HG03196 (cell line): ENCODE measurements at regions not wholly inside any gene's neighbourhood (a gene's known extent, or its start where the extent isn't known, plus 50 kb on each side); places are given as distances from the start of the nearest gene placed in this dataset.

Experiments
- ATAC-seq: cut with Tn5 transposase; IDR thresholded peaks from one replicate; pipeline ENCODE4 v1.9.1; 2021; ENCODE audit not compliant: unreplicated experiment

DNA sequence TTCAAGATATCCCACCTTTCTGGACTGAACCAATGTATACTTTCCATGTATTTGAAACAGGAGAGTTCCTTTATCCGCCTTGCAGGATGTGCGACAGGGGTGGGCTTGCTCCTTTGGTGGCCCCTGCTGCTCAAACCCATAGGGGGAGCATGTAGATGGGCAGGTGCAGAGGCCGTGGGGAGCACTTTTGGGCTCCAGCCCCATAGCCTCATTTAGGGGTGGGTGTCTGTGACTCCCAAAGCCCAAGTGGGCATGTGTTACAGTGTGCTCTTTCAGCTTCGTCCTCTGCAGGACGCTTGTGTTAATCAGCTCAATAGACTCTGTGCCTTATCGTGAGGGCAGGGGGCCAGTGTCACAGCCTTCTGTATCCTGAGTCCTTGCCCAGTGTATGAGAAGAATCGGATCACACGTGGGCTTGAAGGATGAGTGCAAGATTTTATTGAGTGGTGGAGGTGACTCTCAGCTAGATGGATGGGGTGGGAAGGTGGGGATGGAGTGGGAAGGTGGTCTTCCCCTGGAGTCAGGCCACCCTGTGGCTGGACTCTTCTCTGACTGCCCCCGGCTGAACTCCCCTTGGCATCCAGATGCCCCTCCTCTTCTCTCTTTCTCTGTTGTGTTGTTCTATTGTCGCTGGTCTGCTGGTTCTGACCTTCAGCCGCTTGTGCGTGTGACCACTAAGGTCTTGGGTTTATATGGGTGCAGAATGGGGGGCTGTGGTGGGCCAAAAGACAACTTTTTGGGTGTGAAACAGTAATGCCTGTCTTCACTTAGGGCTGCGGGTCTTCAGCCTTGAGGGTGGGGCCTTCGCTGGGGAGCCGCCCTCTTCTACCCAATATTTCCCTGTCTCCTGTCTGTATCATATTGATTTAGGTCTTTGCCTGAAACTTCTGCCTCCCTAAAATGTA is 262.2 kb downstream of the GLRX3 start:
- no peak for ATAC-seq

DNA sequence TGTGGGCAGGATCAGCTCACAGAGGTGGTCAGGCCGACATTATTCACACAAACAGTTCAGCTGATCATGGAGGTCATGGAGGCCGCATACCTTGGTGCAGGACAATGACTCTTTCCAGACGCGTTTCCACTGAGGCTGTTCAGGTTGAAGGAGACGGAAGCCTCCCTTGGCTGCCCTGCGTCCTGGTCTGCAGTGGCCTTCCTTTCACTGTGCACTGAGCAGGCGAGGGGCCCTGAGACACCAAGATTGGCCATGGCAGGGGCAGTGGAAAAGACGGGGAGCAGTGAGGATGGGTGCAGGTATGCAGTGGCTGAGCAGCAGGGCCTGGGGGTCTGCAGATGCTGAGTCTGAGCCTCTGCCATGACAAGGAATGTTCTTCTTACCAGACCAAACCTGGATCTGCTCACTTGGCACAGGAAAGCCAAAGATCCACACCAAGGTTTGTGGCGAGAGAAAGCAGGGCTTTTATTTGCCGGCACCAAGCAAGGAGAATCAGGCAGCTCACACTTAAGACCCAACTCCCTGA is 263.3 kb downstream of the GLRX3 start:
- ATAC-seq = no peak

DNA sequence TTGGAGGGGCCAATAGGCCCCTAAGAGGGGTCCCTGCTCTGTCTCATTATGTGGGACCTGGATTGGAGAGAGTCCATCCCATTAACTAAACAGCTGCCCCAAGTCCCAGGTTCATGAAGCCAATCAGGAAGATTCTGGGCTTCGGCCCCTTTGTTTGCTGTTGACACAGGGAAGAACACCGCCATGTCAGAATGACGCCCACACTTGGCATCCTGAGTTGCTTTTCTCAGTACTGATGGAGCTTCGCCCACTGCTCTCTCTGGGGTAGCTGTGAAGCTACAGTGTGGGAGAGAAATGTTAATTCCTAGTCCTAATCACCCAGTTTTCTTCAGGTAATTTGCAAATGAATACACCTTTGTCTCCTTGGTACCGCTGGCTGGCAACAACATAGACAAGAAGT is 264.7 kb downstream of the GLRX3 start:
- no peak for ATAC-seq

DNA sequence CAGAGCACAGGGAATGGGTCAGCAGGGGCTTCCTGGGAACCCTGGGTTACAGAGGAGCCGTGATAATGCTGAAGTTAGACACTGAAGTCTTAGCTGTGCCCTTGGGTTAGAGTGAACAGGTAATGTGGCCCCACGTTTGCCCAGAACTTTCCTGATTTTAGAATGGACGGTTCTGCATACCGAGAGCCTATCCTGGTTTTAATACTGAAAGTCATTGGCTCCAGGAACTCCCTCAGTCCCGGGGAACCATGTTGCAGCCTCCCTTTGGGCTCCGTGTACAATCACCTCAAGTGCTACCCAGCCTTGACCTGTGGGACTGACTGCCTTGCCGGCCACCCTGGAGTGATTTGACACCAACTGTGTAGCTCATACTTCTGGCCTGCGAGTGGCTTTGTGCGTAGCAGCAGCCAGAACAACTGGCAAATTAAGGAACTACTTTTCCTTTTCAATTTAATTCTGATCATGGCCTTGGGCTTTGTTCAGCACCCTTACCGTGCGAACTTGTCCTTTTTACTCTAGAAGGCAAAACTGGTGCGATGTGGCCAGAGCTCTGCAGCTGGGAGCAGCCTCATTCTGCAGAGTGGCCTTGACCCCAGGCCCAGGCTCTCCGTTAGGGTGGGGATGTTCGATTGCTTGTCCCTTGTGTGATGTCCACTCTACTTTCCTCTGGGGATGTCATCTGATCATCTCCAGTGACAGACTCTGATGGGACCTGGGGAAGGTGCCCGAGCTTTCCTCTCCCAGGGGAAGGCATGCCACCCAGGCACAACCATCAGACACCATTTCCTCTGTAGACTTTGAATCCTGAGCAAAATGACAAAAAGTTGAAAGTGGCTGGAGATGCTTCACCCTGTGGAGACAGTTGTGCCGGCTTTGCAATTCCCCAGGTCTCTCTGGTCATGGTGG is 265.9 kb downstream of the GLRX3 start:
- no peak for ATAC-seq

DNA sequence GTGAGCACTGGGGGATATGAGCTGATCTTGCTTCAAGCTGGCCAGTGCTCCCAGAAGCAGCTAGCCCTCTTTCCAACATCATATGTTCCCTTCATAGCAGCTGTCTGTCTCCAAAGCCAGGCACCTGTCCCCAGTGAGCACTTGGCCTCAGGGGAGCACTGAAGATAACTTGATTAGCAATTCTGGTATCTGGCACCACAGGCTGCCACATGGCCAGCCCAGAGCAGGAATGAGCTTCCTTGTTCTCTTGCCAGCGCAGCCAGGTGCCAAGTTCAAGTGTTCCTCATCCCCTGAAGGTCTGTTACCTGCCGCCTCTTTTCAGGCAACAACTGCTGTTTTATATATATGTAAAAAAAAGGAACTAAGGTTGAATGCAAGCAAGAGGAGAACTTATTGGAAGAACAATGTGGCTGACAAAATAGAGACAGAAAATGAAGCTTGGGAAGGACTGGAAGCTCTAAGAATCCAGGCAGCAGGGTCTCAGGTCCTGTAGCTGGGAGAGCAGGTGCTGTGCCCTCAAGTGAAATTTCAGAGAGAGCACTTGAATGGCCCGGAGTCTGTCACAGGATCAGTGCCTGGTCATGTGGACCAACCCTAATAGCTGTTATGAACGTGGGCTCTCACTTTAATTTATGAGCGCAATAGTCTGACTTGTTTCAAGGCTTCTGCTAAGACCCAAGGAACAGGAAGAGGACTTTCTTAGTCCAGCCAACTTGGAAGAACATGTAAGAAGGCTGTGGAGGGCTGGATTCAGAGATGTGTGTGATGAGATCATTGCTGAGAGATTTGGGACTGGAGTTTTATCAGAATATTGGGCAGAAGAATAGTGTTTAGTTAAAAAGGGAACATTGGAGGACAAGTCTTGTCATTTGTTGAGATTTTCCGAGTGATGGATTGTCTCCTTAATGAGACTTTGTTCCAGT is 267.2 kb downstream of the GLRX3 start:
- ATAC-seq = no peak

DNA sequence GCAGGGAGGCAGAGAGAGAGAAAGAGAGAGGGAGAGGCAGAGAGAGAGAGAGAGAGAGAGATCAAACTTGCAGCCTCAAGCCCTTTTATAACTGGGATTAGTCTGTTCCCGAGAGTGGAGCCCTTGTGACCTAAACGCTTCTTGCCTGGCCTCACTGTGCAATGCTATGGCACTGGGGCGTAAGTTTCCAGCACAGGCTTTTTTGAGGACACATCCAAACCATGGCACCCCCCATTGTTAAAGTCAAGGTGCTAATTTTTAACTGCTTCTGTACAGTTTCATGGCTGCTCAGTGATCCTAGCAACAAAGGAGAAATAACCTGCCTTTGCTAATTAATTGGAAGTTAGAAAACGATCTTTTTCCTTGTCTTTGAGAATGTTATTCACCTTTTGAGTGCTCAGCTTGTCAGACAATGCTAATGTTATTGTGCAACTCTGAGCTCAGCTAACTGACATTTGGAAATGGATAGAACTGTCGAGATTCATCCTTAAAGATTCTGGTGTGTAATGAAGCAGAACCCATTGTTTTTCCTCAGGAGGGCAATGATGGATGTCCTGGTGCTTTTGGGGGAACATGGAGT is 268.4 kb downstream of the GLRX3 start:
- ATAC-seq = no peak

DNA sequence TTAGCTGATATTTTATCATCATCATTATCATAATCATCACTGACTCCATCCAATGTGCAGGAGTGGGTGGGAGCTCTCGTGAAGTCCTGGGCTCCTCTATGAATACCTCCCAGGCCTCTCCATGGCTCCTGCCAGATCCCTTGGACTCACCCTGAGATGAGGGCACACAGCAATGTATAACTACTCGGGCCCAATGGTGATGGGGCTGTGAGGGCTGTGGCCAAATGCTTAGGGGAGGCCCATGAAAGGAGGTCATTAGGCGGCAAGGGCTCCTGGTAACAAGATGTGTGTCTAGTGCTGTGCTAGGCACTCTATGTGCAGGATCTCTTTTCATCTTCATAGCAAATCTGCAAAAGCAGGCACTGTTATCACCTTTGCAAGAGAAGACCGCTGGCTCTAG is 270.9 kb downstream of the GLRX3 start:
- no peak for ATAC-seq

DNA sequence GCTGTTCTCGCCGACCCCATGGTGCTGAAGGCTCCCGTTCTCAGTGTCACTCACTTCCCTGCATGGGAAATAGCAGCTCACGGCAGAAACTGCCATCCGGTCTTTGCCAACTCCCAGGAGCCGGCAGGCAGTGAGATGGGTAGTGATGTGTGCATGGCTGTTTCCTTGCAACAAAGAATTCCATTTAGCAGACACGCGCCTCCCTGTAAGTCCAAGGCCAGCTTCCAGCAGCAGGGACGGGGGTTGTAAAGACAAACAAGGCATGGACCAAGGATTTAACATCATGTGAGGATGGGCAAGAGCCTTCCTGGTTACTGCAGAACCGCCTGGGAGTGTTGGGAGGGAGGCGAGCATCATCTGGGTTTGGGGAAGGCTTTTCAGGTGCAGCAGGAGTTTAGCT is 273.1 kb downstream of the GLRX3 start:
- no peak for ATAC-seq

DNA sequence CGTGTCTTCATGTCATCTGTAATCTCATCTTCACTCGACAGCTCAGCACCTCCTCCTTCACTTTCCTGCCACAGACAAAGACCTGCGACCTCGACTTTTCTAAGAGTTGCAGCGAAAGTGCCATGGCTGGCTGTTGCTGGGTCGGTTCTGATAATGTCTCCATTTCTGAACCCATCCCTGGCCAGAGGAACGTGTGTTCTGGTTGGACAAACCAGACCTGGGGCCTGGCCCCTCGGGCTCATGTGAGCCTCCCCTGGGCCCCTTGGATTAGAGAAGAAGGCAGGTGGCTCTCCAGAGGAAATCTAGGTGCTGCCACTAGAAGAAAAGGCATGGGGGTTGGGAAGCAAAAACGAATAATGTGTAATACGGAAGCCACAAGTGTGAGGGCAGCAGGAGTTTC is 273.7 kb downstream of the GLRX3 start:
- no peak for ATAC-seq

DNA sequence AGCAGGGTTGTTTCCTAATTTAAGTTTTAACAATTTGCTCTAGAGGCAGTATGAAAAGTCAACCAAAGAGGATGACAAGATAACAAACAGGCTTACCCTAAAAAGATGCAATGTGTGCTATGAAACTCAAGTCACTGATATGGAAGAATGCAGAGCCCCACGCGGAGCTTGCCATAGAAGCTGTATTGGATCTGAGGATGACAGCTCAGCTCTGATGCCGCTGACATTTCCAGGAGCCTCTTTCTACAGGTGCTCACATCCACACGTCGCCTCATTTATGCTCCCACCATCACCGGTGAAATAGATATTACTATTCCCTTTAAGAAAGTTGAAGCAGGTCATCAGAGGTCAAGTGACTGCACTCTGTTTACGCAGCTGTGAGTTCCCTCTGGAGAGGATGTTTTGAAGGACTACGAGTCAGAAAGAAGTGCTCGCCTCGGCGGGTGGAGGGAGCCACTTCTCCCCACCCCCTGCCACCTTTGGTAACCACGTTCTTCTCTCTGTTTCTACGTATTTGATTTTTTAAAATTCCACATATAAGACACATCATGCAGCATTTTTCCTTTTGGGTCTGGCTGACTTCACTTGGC is 275.4 kb downstream of the GLRX3 start:
- ATAC-seq = no peak

DNA sequence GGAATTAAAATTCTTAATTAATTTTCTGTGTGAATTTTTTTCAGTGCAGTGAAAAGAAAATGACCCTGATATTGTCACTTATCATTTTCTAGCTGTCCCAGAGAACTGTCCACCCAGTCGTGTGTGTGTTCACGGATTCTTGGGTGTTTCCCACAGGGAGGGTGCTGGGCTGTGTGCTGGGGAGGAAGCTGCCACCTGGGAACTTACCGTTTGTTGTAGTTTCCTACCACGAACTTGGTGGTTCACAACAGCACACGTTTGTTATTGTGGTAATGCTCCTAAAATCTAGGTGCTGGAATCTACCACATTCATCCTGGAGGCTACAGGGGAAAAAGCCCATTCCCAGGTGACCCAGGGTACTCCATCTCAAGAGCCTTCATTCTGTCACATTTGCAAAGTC is 276.1 kb downstream of the GLRX3 start:
- no peak for ATAC-seq

DNA sequence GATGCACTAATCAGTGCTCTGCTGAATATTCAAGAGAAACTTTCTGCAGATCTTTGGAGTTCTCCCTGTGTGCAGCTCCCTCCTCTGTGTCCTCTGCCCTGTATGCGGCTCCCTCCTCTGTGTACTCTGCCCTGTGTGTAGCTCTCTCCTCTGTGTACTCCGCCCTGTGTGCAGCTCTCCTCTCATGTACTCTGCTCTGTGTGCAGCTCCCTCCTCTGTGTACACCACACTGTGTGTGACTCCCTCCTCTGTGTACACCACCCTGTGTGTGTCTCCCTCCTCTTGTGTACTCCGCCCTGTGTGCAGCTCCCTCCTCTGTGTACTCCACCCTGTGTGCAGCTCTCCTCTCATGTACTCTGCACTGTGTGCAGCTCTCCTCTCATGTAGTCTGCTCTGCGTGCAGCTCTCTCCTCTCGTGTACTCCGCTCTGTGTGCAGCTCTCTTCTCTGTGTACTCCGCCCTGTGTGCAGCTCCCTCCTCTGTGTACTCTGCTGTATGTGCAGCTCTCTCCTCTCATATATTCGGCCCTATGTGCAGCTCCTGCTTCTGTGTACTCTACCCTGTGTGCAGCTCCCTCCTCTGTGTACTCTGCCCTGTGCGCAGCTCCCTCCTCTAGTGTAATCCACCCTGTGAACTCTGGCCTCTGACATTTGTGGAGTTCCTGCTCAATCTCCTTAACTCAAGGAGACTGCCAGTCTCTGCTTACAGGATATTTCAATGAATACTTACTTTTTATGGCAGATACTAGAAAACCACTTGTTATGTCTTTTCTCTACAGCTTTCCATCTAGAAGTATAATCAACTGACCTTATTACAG is 280.4 kb downstream of the GLRX3 start:
- no peak for ATAC-seq

DNA sequence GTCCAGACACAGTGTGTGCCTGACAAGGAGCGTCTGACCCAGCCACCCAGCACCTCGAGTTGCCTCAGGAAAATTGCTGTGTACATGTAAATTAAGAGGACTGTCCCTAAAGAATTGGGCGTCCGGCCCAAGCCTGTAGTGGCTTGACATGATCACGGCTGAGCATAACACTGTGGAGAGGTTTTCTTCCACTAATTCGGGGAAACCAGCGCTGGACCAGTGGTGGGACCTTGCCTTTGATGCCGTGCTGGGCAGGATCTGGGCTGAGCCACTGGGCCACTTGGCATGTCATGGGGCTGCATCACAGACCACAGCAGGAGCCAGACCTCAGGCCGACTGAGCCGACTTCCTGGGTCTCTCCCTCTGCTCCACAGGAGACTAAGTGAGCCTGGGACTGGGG is 282.5 kb downstream of the GLRX3 start:
- ATAC-seq = no peak

DNA sequence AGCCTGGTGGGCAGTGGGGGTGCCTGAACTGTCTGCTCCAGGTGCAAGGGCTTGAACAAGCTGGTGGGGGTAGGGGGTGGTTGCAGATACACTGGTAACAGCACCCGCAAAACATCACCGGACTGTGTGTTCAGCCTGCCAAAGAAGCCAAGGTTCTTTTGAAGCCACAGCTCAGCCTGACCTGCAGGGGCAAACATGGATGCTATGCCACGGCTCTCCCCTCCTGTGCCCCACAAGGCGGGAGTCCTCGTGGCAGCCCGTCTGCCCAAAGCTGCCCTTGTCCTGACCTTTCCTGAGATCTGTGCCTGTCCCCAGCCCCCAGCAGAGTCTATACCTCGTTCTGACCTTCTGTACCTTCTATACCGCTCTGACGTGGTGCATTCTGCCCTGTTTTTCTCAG is 285.7 kb downstream of the GLRX3 start:
- no peak for ATAC-seq

DNA sequence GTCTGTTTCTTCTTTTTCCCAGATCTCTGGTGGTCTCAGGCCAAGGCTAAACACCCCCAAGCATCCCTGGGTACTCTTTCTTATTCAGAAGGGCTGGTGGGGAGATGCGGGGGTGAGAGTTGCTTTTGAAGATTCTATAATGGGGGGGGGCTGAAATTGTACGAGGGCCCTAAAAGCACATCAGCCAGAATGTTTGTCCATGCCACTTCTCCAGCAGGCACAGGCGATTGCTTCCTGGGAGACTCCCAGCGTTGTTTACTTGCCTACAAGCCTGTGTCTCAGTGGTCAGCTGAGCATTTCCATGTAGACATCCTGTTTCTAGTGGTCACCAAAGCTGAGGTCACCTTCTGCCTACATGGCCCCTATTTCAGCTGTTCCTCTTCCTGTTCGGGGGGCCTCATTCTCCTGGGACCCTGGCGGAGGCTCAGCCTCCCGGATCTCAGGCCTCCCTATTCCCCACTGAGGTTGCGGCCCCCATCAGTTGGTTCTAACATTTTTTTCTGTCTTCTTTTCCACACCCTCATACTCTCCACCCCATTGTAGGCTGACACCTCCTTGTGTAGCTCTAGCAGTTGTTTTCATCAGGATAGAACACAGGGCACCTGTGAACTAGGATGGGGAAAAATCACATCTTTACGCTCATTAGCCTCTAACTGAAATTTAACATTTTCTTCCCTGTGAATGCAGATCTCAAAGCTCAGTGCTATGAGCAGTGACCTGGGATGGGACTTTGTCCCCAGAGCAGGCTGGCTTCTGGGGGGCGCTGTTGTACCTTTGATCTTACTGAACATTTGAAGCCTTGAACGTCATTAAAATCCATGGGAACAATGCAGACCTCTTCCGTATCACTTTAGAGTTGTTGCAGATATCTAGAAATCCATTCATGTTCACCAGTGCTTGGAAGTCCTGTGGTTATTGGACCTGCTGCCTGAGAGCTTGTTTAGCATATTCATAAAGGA is 286.5 kb downstream of the GLRX3 start:
- ATAC-seq = no peak

DNA sequence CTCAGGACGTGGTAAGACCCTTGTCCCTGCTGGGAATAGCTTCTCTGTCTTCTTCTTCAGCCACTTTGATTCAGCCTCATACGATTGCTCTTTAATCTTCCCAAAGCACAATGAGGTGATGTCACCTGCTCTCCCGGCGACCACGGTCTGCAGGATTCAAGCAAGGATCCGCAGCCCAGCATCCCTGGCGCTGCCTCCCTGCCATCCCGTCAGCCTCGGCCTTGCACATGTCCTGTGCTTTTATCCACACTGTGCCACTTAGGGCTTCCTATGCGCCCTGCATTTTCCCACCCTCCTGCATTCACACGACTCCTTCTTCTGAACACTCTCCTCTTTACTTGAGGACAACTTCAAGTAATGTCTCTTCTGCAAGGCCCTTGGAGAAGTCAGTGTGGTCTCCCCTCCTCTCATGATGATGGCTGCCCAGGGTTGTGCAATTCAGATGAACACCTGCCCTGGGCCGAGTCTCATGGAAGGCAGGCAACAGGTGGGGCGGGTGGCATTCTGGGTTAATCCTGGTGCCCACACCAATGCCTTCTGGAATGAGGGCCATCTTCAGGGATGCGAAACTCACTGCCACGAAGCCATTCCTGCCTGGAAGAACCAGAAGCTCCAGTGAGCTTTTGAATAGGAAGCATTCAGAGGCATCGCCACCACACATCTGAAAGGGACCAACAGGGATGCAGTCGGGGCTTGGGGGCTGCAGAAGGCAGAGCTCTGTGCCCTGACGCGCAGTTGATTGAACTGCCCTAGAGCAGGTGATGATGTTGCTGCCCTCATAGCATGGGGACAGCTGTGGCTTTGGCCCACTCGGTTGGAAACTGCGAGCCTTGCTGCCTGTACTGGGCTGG is 287.5 kb downstream of the GLRX3 start:
- ATAC-seq = no peak

DNA sequence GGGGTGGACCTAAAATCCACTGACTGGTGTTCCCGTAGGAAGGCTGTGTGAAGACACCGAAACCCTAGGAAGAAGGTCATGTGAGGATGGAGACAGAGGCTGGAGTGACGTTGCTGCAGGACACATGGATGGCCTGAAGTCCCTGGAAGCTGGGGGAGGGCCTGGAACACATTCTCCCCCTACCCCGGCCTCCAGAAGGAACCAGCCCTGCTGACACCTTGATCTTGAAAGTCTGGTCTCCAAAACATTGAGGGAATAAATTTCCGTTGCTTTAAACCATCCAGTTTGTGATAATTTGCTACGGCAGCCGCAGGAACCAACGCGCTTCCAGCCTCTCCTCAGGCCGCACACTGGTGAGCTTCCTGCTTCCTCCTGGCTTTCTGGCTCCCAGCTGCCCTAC is 288.2 kb downstream of the GLRX3 start:
- ATAC-seq = no peak
